A549 (cell line): ENCODE measurements at regions not wholly inside any gene's neighbourhood (a gene's known extent, or its start where the extent isn't known, plus 50 kb on each side); places are given as distances from the start of the nearest gene placed in this dataset.

Source experiments
- PHF8 ChIP-seq: fragments of 200-600 bp; sonication (generic); IDR thresholded peaks from 2 replicates; pipeline ENCODE4 v1.6.1; 2016; ENCODE audit warnings: low read depth, mild to moderate bottlenecking, antibody characterized with exemption, moderate library complexity, borderline replicate concordance
- RFX5 ChIP-seq: fragments of 450-650 bp; IDR thresholded peaks from 2 replicates; pipeline ENCODE4 v1.7.1; 2014; ENCODE audit warnings: antibody characterized with exemption, mild to moderate bottlenecking, moderate library complexity
- TF ChIP-seq, protein P1 (sequence below): fragments of >200 bp; sonication (Bioruptor Twin); formaldehyde crosslinking; IDR thresholded peaks from 3 replicates; pipeline ENCODE4 v1.5.1; 2016

DNA sequence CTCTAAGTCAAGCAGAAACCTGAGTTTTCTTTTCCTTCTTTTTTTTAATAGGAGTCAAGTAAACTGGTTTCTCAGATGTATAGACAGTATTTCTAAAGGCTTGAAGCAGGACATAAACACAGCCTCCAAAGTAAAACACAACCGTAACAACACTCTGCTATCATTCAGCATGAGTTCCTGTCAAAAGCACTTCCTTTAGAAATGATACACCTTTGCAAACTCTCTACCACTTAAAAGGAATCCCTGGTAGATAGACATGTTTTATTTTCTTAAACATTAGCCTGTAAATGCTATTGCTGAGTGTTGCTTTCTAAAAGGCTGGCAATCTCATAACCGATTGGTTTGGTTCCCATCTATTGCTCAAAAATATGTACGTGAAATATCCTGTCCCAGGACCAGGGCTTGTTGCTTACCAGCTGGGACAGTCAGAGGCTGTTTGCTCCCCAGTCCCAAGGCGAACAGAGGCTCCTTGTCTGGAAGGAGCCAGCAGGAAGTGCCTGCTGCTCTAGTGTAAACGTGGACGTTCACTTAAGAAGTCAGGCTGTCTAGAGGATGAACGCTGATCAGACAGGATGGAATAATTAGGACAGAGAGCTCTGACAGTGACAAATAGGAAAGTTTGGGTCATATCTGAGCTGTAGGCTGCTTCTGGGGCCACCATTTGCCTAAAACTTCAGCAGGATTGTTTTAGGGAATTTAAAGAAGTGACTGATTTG lies 173.9 kb upstream of the KLF3 start:
- TF ChIP-seq PHF8 (no peak), RFX5 (no peak)
- TF ChIP-seq, protein P1, sequence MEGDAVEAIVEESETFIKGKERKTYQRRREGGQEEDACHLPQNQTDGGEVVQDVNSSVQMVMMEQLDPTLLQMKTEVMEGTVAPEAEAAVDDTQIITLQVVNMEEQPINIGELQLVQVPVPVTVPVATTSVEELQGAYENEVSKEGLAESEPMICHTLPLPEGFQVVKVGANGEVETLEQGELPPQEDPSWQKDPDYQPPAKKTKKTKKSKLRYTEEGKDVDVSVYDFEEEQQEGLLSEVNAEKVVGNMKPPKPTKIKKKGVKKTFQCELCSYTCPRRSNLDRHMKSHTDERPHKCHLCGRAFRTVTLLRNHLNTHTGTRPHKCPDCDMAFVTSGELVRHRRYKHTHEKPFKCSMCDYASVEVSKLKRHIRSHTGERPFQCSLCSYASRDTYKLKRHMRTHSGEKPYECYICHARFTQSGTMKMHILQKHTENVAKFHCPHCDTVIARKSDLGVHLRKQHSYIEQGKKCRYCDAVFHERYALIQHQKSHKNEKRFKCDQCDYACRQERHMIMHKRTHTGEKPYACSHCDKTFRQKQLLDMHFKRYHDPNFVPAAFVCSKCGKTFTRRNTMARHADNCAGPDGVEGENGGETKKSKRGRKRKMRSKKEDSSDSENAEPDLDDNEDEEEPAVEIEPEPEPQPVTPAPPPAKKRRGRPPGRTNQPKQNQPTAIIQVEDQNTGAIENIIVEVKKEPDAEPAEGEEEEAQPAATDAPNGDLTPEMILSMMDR, result no peak
